Right ventricle myocardium inferior (tissue), 1 donor: ENCODE measurements at regions not wholly inside any gene's neighbourhood (a gene's known extent, or its start where the extent isn't known, plus 50 kb on each side); places are given as distances from the start of the nearest gene placed in this dataset.

Experiments used
- ATAC-seq: fragments of 200-7000 bp; cut with Tn5 transposase; one replicate; pipeline ENCODE4 v1.9.1; 2020; ENCODE audit warnings: mild to moderate bottlenecking, moderate library complexity
- DNase-seq: peaks from one replicate; pipeline ENCODE4 v3.0.0; 2021; ENCODE audit errors: missing footprints
- intact Hi-C: fragments of 100-400 bp; cut with DNase I; formaldehyde crosslinking; loops from one replicate; pipeline ENCODE4 v1.11.0; 2022
- donor health status: DM: no; HTN: yes; CAD: no; lungs with severe emphysema.

GRCh38 chr3:107877936-107878335 lies 212.9 kb downstream of the CD47 start:
- intact Hi-C loops, result no loop called here
- no peak for DNase-seq
- ATAC-seq, result no peak

DNA sequence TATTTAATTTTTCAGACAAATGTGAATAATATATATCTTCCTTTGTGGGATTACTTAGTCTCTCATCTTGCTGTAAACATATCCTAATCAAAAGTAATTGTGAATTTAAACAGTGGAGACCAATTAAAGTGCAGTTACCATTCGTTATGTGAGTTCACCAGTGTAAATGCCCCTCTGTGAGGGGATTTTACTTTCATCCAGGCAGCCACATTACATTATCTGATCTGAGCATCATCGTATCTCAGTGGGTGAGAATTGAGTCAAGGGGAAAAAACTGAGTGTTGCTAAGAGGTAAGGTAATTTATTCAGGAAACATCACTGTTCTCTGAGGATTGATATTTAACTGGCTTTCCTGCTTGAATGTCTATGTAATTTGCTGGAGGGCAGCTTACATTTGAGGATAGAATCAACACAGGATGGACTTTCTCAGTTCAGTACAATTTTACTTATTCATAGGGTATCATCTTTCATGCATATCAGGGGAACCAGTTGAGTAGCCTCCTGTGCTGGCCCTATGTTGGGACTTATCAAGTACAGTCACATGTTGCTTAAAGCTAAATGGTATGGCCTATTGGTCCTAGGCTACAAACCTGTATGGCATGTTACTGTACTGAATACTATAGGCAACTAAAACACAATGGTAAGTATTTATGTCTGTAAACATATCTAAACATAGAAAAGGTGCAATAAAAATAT lies 219.7 kb downstream of the CD47 start:
- intact Hi-C loops, result no loop called here
- ATAC-seq (no peak), DNase-seq (no peak)

- intact Hi-C loops, result no loop called here
- DNase-seq (no peak), ATAC-seq (no peak)
Observed at GRCh38 chr3:107870096-107870495, 220.7 kb downstream of the CD47 start.

DNA sequence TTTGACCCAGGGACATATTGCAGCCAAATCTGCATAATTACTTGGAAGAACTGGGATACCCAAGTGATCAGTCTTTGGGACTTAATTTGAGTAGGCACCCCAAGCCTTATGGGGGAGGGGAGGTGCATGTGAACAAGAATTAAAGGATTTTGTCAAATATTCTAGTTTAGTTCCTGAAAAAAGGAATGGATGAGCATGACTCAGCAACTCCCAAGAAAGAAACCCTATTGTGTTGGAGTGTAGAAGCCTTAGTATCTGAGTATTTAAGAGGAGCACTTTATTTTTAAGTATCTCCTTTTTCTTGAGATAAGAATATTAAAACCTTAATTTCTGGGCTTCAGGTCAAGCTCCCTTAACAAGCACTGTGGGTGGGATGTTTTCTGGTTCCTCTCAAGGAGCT lies 222.4 kb downstream of the CD47 start:
- ATAC-seq (no peak), DNase-seq (no peak)
- intact Hi-C loops, result no loop called here

DNA sequence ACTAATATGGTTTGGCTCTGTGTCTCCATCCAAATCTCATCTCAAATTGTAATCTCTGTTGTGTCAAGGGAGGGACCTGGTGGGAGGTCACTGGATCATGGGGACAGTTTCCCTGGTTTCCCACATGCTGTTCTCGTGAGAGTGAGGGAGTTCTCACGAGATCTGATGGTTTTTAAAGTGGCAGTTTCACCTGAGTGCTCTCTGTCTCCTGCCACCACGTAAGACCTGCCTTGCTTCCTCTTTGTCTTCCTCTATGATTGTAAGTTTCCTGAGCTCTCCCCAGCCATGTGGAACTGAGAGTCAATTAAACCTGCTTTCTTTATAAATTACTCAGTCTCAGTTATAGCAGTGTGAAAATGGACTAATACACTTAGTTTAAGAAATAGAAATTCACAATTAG lies 228.9 kb downstream of the CD47 start:
- no peak for ATAC-seq
- intact Hi-C loops, result no loop called here
- no peak for DNase-seq

GRCh38 chr3:107861422-107861821 lies 229.4 kb downstream of the CD47 start:
- DNase-seq (no peak), ATAC-seq (no peak)
- intact Hi-C loops, result no loop called here
